ENCODE measurements at regions not wholly inside any gene's neighbourhood (a gene's known extent, or its start where the extent isn't known, plus 50 kb on each side); places are given as distances from the start of the nearest gene placed in this dataset.

DNA sequence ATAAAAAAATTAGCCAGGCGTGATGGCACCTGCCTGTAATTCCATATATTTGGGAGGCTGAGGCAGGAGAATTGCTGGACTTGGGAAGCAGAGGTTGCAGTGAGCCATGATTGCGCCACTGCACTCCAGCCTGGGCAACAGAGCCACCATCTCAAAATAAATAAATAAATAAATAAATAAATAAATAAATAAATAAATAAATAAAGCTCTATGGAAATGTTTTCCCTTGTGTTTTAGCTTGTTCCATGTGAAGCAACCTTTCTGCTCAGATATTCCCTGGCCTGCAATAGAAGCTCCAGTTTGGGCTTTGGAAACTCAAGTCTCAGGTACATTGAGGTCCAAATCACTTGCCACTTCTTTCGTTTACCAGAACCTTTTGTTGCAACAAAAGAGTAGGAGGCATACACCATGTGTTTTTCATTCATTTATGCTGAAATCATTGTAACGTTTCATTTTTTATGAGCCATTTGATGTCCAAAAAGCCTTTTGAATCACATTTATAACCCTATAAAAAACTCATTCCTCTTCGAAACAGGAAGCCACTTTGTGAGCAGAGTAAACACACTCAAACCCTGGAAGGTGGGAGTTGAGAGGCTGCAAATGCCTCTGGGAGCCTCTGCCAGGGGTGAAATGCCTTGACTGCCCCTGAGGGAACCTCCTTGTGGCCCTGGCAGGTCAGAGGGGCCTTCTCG lies 376.6 kb upstream of the TBX3 start:
- no peak overlapping the region for H3K27ac Mint-ChIP-seq (ENCODE audit: low read depth, unreplicated experiment)
- no peak for DNase-seq (ENCODE audit: unreplicated experiment)

DNA sequence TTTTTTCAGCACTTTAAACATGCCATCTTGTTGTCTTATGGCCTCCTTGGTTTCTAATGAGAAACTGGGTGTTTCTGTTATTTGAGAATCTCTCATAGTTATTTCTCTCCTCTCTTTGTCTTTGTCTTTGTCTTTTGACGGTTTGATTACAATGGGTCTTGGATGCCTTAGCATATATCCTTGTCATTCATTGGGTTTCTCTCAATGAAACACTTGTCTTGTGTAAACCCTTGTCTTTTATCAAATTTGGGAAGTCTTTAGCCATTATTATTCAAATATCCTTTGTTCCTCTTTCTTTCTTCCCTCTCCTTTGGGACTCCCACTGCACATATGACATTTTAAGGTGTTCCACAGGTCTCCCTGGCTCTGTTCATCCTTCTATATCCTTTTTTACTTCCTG lies 373.5 kb upstream of the TBX3 start:
- H3K9me3 Mint-ChIP-seq (ENCODE audit: unreplicated experiment): no peaks in the 10 kb centered on the region
- H3K27ac Mint-ChIP-seq (ENCODE audit: low read depth, unreplicated experiment): no peak overlapping the region
- peaks cover 41% of the 10 kb centered on the region for H3K27me3 Mint-ChIP-seq (ENCODE audit: insufficient read depth, unreplicated experiment)
- no TSS peak for BruUV-seq (replicated peaks)
- TF ChIP-seq, protein P1, sequence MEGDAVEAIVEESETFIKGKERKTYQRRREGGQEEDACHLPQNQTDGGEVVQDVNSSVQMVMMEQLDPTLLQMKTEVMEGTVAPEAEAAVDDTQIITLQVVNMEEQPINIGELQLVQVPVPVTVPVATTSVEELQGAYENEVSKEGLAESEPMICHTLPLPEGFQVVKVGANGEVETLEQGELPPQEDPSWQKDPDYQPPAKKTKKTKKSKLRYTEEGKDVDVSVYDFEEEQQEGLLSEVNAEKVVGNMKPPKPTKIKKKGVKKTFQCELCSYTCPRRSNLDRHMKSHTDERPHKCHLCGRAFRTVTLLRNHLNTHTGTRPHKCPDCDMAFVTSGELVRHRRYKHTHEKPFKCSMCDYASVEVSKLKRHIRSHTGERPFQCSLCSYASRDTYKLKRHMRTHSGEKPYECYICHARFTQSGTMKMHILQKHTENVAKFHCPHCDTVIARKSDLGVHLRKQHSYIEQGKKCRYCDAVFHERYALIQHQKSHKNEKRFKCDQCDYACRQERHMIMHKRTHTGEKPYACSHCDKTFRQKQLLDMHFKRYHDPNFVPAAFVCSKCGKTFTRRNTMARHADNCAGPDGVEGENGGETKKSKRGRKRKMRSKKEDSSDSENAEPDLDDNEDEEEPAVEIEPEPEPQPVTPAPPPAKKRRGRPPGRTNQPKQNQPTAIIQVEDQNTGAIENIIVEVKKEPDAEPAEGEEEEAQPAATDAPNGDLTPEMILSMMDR (IDR thresholded peaks at IDR 0.05; ENCODE audit: unreplicated experiment): no peak
- H3K4me3 Mint-ChIP-seq (ENCODE audit: unreplicated experiment): no peak overlapping the region
- CTCF ChIA-PET: no interaction called here
- POLR2A ChIA-PET: no interaction called here
- intact Hi-C loops (cut with micrococcal nuclease): no loop called here
- no peak for DNase-seq (ENCODE audit: unreplicated experiment)
- H3K4me1 Mint-ChIP-seq (ENCODE audit: insufficient read depth, unreplicated experiment): no peaks in the 10 kb centered on the region
- H3K36me3 Mint-ChIP-seq (ENCODE audit: insufficient read depth, unreplicated experiment): no peaks in the 10 kb centered on the region

More for the DNA sequence above, 376.6 kb upstream of the TBX3 start:
- intact Hi-C loops (cut with micrococcal nuclease): no loop called here
- Mint-ChIP-seq H3K36me3 (ENCODE audit: insufficient read depth, unreplicated experiment) (no peaks in the 10 kb centered on the region), H3K27me3 (ENCODE audit: insufficient read depth, unreplicated experiment) (peaks cover 17% of the 10 kb centered on the region), H3K4me3 (ENCODE audit: unreplicated experiment) (no peak overlapping the region), H3K4me1 (ENCODE audit: insufficient read depth, unreplicated experiment) (no peaks in the 10 kb centered on the region), H3K9me3 (ENCODE audit: unreplicated experiment) (no peaks in the 10 kb centered on the region)
- BruUV-seq (replicated peaks): no TSS peak
- CTCF ChIA-PET: interaction anchor here (0.6 to 0.7 kb wide), 2 partner anchors 9 to 400 kb away, joined by 3 read pairs; no protein-coding TSS in a partner anchor
- POLR2A ChIA-PET: no interaction called here
- TF ChIP-seq, protein P1 (IDR thresholded peaks at IDR 0.05; ENCODE audit: unreplicated experiment): no peak

DNA sequence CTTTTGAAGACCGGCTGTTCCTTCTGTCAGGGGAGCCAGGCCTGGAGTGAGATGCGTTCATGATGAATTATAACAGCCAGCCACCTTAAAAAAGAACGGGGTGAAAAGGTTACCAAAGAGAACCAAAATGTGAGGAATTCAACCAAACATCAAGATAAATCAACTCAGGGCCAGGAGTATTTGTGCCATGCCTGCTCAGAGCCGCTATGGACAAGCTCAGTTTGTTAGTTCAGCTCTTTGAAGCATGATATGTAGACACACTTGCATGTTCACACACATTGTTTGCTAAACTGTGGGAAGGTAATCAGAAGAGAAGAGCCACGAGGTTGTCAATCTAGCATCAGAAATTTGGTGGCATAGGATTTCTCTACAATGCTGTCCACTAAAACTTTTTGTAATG lies 367.4 kb upstream of the TBX3 start:
- H3K27ac Mint-ChIP-seq (ENCODE audit: low read depth, unreplicated experiment): no peak overlapping the region
- TF ChIP-seq, protein P1 (IDR thresholded peaks at IDR 0.05; ENCODE audit: unreplicated experiment): no peak
- H3K4me1 Mint-ChIP-seq (ENCODE audit: insufficient read depth, unreplicated experiment): no peaks in the 10 kb centered on the region
- no peaks in the 10 kb centered on the region for H3K36me3 Mint-ChIP-seq (ENCODE audit: insufficient read depth, unreplicated experiment)
- no TSS peak for BruUV-seq (replicated peaks)
- H3K27me3 Mint-ChIP-seq (ENCODE audit: insufficient read depth, unreplicated experiment): peaks cover 59% of the 10 kb centered on the region
- POLR2A ChIA-PET: interaction anchor here (0.7 kb wide), 1 partner anchor 1952 kb away, joined by 3 read pairs; no protein-coding TSS in a partner anchor
- H3K4me3 Mint-ChIP-seq (ENCODE audit: unreplicated experiment): no peak overlapping the region
- CTCF ChIA-PET: no interaction called here
- intact Hi-C loops (cut with micrococcal nuclease): no loop called here
- H3K9me3 Mint-ChIP-seq (ENCODE audit: unreplicated experiment): no peaks in the 10 kb centered on the region
- no peak for DNase-seq (ENCODE audit: unreplicated experiment)

DNA sequence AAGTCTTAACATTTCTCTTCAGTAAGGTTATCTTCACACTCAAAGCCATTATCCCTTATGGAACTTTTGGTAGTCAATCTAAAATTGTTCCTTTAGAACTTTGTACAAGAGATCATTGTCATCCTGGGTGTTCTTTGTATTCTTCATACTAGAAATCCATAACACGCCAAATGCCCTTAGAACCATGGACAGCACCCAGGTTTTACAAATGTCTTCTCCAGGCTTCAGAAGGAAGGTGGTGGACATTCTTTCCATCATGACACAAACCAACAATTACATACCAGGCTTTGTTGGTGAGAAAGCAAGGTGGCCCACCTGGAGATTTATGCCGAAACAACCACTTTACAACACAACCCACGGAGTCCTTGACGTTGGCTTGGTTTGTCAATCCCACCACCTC lies 365.6 kb upstream of the TBX3 start:
- H3K4me3 Mint-ChIP-seq (ENCODE audit: unreplicated experiment): no peak overlapping the region
- POLR2A ChIA-PET: no interaction called here
- DNase-seq (ENCODE audit: unreplicated experiment): peak; percentile 16
- no peaks in the 10 kb centered on the region for H3K4me1 Mint-ChIP-seq (ENCODE audit: insufficient read depth, unreplicated experiment)
- H3K36me3 Mint-ChIP-seq (ENCODE audit: insufficient read depth, unreplicated experiment): no peaks in the 10 kb centered on the region
- peaks cover 51% of the 10 kb centered on the region for H3K27me3 Mint-ChIP-seq (ENCODE audit: insufficient read depth, unreplicated experiment)
- CTCF ChIA-PET: interaction anchor here (0.6 kb wide), 1 partner anchor 238 kb away, joined by 3 read pairs; no protein-coding TSS in a partner anchor
- intact Hi-C loops (cut with micrococcal nuclease): no loop called here
- TF ChIP-seq, protein P1 (IDR thresholded peaks at IDR 0.05; ENCODE audit: unreplicated experiment): no peak
- no TSS peak for BruUV-seq (replicated peaks)
- H3K9me3 Mint-ChIP-seq (ENCODE audit: unreplicated experiment): no peaks in the 10 kb centered on the region
- no peak overlapping the region for H3K27ac Mint-ChIP-seq (ENCODE audit: low read depth, unreplicated experiment)
